GM12872 (cell line): ENCODE measurements at regions not wholly inside any gene's neighbourhood (a gene's known extent, or its start where the extent isn't known, plus 50 kb on each side); places are given as distances from the start of the nearest gene placed in this dataset.

Experiments used
- CTCF ChIP-seq: IDR thresholded peaks from 3 replicates; pipeline ENCODE4 v1.5.1; 2011; ENCODE audit warnings: low read depth, mild to moderate bottlenecking, low read length, moderate library complexity; ENCODE audit not compliant: insufficient read depth

- no peak for TF ChIP-seq CTCF
Measured at GRCh38 chr2:217501887-217502286, 500.9 kb downstream of the TNS1 start.

GRCh38 chr2:217497843-217498377, 504.9 kb downstream of the TNS1 start:
- no peak for TF ChIP-seq CTCF

GRCh38 chr2:217494557-217494956, 508.2 kb downstream of the TNS1 start:
- TF ChIP-seq CTCF = no peak

DNA sequence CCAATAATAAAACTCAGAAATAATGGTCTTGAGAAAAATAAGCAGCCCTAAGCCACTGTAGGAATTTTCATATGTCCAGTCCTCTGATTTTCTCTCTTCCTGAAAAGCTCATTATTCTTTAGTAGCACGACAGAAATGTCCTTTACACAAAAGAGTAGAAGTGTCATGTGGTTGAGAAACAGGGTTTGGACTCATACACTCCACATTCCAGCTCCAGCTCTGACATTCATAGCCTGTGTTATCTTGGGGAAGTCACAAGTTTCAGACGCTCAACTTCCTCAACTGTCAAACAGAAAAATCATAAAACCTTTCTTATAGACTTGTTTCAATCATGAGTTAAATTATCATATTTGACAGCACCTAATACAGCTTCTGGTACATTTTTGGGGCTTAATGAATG, 511.5 kb downstream of the TNS1 start:
- no peak for TF ChIP-seq CTCF

- TF ChIP-seq CTCF = no peak
Measured at GRCh38 chr2:217489145-217489960, 513.4 kb downstream of the TNS1 start.

DNA sequence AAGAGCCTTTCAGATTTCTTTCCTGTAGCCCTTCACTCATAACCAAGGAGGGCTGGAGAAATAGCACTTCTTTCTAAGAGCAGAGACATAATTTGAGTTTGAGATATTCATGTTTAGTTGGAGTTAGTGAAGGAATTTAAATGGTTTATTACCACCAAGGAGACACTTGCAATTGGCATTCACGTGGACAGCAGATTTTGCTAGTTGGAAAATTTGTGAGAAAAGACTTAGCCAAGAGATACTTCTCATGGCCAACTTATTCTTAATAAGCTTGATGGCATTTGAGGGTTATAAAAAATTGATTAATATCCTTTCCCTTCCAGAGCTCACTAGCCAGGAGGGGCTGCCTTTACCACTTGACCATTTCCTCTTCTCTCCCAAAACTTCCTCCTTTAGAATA, 518.7 kb downstream of the TNS1 start:
- TF ChIP-seq CTCF = no peak

DNA sequence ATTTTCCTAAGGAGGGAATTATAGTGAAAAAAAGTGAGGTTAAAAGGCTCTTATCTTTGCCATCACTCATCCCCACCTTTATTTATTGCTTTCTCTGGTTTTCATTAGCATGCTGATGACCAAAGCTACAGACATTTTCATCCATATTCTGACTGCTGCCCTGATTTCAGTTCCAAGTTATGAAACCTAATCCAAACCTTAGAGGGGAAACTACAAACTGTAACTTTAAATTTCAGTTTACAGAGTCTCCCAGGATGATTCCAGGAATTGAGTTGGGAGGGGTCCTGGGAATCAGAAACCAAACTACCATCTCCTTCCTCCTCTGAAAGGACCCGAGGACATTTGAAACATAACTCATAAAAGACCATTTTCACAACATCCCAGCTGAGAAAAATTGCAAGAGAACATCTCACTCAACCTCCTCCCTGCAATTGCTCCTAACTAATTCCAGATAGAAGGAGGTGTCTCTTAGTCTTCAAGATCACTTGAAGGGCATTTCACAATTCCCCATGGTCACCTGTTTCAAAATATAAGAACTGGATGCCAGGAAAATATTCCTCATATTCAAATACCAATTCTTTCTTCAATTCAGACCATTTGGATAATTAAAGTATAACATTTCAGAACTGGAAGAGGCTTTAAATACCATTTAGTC, 520.6 kb downstream of the TNS1 start:
- no peak for TF ChIP-seq CTCF
